GM12892 (cell line): ENCODE measurements at regions not wholly inside any gene's neighbourhood (a gene's known extent, or its start where the extent isn't known, plus 50 kb on each side); places are given as distances from the start of the nearest gene placed in this dataset.

Source experiments
- POLR2A ChIP-seq: IDR thresholded peaks from 2 replicates; pipeline ENCODE4 v1.6.1; 2011; ENCODE audit warnings: low read depth, low read length, control low read depth
- TAF1 ChIP-seq: IDR thresholded peaks from 2 replicates; pipeline ENCODE4 v1.6.1; 2011; ENCODE audit warnings: low read depth, mild to moderate bottlenecking, control low read depth, low read length, borderline replicate concordance

DNA sequence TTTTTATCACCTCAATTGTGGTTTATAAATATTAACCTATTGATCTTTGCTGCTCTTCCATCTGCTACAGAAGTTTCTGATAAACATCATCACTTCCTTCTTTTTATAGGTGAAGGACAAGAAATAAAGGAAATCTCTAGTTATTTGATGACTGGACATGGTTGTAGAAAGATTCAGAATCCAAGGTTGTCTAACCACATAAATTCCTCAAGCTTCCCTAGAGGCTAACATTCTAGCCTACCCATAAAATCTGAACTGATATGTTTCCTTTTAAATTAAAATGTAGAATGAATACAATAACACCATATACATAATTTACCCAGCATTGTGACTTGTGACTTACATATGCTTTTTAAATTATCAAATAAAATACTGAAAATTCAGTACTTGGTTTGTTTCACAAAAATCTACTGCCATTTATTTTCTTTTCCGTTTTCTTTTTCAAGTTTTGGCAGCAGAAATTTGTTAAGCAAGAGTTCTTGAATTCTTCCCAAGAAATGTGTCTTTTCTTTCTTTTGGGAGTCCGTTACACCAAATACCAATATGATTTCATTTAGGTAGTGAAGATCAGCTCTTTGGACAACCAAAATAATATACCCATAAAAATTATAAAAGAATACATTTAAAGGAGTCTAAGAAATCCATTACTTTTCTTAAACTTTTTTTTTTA, 513.2 kb upstream of the ADGRL2 start:
- TF ChIP-seq TAF1, result no peak
- TF ChIP-seq POLR2A, result no peak
